ENCODE measurements at regions not wholly inside any gene's neighbourhood (a gene's known extent, or its start where the extent isn't known, plus 50 kb on each side); places are given as distances from the start of the nearest gene placed in this dataset.

DNA sequence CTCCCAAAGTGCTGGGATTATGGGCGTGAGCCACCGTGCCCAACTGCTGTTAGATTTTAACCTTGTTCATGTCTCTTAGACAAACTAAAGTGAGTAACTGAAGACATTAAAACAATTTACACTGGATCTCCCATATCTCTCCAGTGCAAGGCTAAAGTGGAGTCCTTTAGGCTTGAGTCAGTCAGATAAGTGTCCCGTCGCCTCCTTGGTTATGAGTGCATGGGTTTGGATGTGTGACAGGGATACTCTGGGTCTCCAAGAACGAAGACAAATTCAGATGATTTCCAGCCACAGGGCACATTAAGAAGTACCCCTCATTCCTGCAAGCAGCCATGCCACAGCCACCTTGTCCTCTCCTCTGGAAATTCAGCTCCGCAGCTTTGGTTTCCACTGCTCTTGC, 66.1 kb upstream of the PDZD8 start (continued):
- TF ChIP-seq, protein P1, sequence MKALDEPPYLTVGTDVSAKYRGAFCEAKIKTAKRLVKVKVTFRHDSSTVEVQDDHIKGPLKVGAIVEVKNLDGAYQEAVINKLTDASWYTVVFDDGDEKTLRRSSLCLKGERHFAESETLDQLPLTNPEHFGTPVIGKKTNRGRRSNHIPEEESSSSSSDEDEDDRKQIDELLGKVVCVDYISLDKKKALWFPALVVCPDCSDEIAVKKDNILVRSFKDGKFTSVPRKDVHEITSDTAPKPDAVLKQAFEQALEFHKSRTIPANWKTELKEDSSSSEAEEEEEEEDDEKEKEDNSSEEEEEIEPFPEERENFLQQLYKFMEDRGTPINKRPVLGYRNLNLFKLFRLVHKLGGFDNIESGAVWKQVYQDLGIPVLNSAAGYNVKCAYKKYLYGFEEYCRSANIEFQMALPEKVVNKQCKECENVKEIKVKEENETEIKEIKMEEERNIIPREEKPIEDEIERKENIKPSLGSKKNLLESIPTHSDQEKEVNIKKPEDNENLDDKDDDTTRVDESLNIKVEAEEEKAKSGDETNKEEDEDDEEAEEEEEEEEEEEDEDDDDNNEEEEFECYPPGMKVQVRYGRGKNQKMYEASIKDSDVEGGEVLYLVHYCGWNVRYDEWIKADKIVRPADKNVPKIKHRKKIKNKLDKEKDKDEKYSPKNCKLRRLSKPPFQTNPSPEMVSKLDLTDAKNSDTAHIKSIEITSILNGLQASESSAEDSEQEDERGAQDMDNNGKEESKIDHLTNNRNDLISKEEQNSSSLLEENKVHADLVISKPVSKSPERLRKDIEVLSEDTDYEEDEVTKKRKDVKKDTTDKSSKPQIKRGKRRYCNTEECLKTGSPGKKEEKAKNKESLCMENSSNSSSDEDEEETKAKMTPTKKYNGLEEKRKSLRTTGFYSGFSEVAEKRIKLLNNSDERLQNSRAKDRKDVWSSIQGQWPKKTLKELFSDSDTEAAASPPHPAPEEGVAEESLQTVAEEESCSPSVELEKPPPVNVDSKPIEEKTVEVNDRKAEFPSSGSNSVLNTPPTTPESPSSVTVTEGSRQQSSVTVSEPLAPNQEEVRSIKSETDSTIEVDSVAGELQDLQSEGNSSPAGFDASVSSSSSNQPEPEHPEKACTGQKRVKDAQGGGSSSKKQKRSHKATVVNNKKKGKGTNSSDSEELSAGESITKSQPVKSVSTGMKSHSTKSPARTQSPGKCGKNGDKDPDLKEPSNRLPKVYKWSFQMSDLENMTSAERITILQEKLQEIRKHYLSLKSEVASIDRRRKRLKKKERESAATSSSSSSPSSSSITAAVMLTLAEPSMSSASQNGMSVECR (CRISPR knock-in tag; IDR thresholded peaks at IDR 0.05; ENCODE audit: borderline replicate concordance) = no peak
- TF ChIP-seq SMAD4 (CRISPR knock-in tag; IDR thresholded peaks at IDR 0.05) (no peak), CBFB (CRISPR knock-in tag; IDR thresholded peaks at IDR 0.05; ENCODE audit: low read depth) (no peak), ZNF138 (CRISPR knock-in tag; conservative IDR thresholded peaks at IDR 0.05) (no peak), OVOL2 (CRISPR knock-in tag; IDR thresholded peaks at IDR 0.05; ENCODE audit: borderline replicate concordance) (no peak)
- TF ChIP-seq, protein P2, sequence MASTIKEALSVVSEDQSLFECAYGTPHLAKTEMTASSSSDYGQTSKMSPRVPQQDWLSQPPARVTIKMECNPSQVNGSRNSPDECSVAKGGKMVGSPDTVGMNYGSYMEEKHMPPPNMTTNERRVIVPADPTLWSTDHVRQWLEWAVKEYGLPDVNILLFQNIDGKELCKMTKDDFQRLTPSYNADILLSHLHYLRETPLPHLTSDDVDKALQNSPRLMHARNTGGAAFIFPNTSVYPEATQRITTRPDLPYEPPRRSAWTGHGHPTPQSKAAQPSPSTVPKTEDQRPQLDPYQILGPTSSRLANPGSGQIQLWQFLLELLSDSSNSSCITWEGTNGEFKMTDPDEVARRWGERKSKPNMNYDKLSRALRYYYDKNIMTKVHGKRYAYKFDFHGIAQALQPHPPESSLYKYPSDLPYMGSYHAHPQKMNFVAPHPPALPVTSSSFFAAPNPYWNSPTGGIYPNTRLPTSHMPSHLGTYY (CRISPR knock-in tag; IDR thresholded peaks at IDR 0.05) = no peak
- TF ChIP-seq, protein P3, sequence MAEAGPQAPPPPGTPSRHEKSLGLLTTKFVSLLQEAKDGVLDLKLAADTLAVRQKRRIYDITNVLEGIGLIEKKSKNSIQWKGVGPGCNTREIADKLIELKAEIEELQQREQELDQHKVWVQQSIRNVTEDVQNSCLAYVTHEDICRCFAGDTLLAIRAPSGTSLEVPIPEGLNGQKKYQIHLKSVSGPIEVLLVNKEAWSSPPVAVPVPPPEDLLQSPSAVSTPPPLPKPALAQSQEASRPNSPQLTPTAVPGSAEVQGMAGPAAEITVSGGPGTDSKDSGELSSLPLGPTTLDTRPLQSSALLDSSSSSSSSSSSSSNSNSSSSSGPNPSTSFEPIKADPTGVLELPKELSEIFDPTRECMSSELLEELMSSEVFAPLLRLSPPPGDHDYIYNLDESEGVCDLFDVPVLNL (CRISPR knock-in tag; IDR thresholded peaks at IDR 0.05; ENCODE audit: borderline replicate concordance, low read depth) = no peak

DNA sequence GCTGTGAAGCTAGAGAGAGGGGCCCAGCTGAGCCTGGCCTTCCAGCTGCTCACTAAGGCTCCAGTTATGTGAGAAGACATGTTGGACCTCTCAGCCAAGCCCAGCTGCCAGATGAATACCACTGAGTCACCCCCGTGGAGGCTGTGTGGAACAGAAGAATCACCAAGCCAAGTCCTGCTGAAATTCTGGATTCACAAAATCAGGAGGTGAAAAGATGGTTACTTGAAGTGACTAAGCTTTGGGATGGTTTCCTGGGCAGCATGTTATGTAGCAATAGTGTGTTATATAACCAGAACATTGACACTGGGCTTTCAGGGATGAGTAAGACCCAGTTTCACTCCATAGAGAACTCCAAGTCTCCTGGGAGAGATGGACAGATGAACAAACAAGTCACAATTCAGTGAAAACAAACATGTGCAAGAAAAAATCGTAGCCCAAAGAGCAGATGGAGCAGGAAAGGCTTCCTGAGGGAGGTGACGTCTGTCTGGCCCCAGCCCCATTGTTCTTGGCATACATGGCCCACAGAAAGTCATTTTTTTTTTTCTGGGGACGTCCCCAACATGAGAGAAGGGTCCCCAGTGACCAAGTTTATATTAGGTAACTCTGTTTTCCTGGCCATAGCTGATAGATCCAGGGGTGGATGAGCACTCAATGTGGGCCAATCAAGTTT, 64.1 kb upstream of the PDZD8 start:
- ATAC-seq = no peak
- CTCF ChIA-PET = interaction anchor here (0.7 to 0.9 kb wide), 2 partner anchors 10 to 223 kb away, joined by 3 read pairs; no protein-coding TSS in a partner anchor

More for the DNA sequence above, 64.1 kb upstream of the PDZD8 start:
- Mint-ChIP-seq H3K9me3 (peaks cover 10% of the 10 kb centered on the region), H3K4me3 (no peak overlapping the region), H3K27me3 (ENCODE audit: low read depth) (peaks cover 13% of the 10 kb centered on the region), H3K36me3 (peaks cover 9% of the 10 kb centered on the region), H3K4me1 (no peaks in the 10 kb centered on the region; the same call in 1 of the 2 replicates), H3K27ac (no peak overlapping the region)
- no peak for DNase-seq (ENCODE audit: low spot score)
- POLR2A ChIA-PET = no interaction called here
- TF ChIP-seq, protein P4, sequence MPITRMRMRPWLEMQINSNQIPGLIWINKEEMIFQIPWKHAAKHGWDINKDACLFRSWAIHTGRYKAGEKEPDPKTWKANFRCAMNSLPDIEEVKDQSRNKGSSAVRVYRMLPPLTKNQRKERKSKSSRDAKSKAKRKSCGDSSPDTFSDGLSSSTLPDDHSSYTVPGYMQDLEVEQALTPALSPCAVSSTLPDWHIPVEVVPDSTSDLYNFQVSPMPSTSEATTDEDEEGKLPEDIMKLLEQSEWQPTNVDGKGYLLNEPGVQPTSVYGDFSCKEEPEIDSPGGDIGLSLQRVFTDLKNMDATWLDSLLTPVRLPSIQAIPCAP (CRISPR knock-in tag; IDR thresholded peaks at IDR 0.05) = no peak
- no peak for TF ChIP-seq CREB1 (CRISPR knock-in tag; IDR thresholded peaks at IDR 0.05)
- no peak for TF ChIP-seq RORB (CRISPR knock-in tag; IDR thresholded peaks at IDR 0.05)
- TF ChIP-seq, protein P5, sequence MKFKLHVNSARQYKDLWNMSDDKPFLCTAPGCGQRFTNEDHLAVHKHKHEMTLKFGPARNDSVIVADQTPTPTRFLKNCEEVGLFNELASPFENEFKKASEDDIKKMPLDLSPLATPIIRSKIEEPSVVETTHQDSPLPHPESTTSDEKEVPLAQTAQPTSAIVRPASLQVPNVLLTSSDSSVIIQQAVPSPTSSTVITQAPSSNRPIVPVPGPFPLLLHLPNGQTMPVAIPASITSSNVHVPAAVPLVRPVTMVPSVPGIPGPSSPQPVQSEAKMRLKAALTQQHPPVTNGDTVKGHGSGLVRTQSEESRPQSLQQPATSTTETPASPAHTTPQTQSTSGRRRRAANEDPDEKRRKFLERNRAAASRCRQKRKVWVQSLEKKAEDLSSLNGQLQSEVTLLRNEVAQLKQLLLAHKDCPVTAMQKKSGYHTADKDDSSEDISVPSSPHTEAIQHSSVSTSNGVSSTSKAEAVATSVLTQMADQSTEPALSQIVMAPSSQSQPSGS (CRISPR knock-in tag; IDR thresholded peaks at IDR 0.05; ENCODE audit: borderline replicate concordance, low read depth) = no peak
- TF ChIP-seq, protein P6, sequence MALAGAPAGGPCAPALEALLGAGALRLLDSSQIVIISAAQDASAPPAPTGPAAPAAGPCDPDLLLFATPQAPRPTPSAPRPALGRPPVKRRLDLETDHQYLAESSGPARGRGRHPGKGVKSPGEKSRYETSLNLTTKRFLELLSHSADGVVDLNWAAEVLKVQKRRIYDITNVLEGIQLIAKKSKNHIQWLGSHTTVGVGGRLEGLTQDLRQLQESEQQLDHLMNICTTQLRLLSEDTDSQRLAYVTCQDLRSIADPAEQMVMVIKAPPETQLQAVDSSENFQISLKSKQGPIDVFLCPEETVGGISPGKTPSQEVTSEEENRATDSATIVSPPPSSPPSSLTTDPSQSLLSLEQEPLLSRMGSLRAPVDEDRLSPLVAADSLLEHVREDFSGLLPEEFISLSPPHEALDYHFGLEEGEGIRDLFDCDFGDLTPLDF (CRISPR knock-in tag; IDR thresholded peaks at IDR 0.05) = no peak
- TF ChIP-seq, protein P7, sequence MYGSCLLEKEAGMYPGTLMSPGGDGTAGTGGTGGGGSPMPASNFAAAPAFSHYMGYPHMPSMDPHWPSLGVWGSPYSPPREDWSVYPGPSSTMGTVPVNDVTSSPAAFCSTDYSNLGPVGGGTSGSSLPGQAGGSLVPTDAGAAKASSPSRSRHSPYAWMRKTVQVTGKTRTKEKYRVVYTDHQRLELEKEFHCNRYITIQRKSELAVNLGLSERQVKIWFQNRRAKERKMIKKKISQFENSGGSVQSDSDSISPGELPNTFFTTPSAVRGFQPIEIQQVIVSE (CRISPR knock-in tag; IDR thresholded peaks at IDR 0.05; ENCODE audit: borderline replicate concordance) = no peak
- no peak for TF ChIP-seq NFE2L1 (CRISPR knock-in tag; IDR thresholded peaks at IDR 0.05)
- no peak for TF ChIP-seq FOXP1 (CRISPR knock-in tag; IDR thresholded peaks at IDR 0.05; ENCODE audit: borderline replicate concordance)
- no peak for TF ChIP-seq FOXJ3 (CRISPR knock-in tag; IDR thresholded peaks at IDR 0.05; ENCODE audit: borderline replicate concordance)
- TF ChIP-seq, protein P8, sequence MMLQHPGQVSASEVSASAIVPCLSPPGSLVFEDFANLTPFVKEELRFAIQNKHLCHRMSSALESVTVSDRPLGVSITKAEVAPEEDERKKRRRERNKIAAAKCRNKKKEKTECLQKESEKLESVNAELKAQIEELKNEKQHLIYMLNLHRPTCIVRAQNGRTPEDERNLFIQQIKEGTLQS (CRISPR knock-in tag; conservative IDR thresholded peaks at IDR 0.05) = no peak
- no peak for TF ChIP-seq ZNF138 (CRISPR knock-in tag; conservative IDR thresholded peaks at IDR 0.05)
- no peak for TF ChIP-seq SP1 (CRISPR knock-in tag; conservative IDR thresholded peaks at IDR 0.05)
- TF ChIP-seq, protein P9, sequence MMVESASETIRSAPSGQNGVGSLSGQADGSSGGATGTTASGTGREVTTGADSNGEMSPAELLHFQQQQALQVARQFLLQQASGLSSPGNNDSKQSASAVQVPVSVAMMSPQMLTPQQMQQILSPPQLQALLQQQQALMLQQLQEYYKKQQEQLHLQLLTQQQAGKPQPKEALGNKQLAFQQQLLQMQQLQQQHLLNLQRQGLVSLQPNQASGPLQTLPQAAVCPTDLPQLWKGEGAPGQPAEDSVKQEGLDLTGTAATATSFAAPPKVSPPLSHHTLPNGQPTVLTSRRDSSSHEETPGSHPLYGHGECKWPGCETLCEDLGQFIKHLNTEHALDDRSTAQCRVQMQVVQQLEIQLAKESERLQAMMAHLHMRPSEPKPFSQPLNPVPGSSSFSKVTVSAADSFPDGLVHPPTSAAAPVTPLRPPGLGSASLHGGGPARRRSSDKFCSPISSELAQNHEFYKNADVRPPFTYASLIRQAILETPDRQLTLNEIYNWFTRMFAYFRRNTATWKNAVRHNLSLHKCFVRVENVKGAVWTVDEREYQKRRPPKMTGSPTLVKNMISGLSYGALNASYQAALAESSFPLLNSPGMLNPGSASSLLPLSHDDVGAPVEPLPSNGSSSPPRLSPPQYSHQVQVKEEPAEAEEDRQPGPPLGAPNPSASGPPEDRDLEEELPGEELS (CRISPR knock-in tag; IDR thresholded peaks at IDR 0.05) = no peak
- TF ChIP-seq TP53 (CRISPR knock-in tag; IDR thresholded peaks at IDR 0.05) = no peak
